Thoracic aorta (tissue), 2 donors: ENCODE measurements at regions not wholly inside any gene's neighbourhood (a gene's known extent, or its start where the extent isn't known, plus 50 kb on each side); places are given as distances from the start of the nearest gene placed in this dataset.

ENCODE experiments used
- ATAC-seq: fragments of 150-250 bp; one replicate; pipeline ENCODE4 v1.8.0; 2017; ENCODE audit warnings: low read depth; ENCODE audit not compliant: insufficient number of reproducible peaks, low FRiP score
- DNase-seq: peaks from one replicate; pipeline ENCODE4 v3.0.0-alpha.2; 2020; ENCODE audit warnings: low spot score
- H3K27ac ChIP-seq, 2 donors: fragments of 200-600 bp; sonication (generic); 1 replicate in 1 of 2; 2 replicates in 1 of 2; pipeline ENCODE4 v1.5.1; 2016; ENCODE audit warnings: mild to moderate bottlenecking in 2 of 2, moderate library complexity in 2 of 2
- H3K27me3 ChIP-seq: fragments of 200-600 bp; sonication (generic); replicated peaks from 2 replicates; pipeline ENCODE4 v1.6.0; 2016; ENCODE audit warnings: mild to moderate bottlenecking; ENCODE audit not compliant: insufficient read depth
- H3K36me3 ChIP-seq: fragments of 200-600 bp; sonication (generic); one replicate; pipeline ENCODE4 v1.5.1; 2016
- H3K4me1 ChIP-seq, 2 donors: fragments of 200-600 bp; sonication (generic); 1 replicate in 1 of 2; 2 replicates in 1 of 2; pipeline versions ENCODE4 v1.5.1 to v1.6.0; 2016; ENCODE audit warnings: low read depth in 2 of 2, mild to moderate bottlenecking in 1 of 2; ENCODE audit not compliant: control insufficient read depth in 1 of 2
- H3K4me3 ChIP-seq: fragments of 200-600 bp; sonication (generic); 2 replicates; pipeline ENCODE4 v1.5.1; 2016; ENCODE audit warnings: mild to moderate bottlenecking
- H3K9me3 ChIP-seq: fragments of 200-600 bp; sonication (generic); 2 replicates; pipeline ENCODE4 v1.5.1; 2016
- CTCF ChIP-seq: fragments of 200-600 bp; sonication (generic); IDR thresholded peaks from one replicate; pipeline ENCODE4 v1.5.1; 2019; ENCODE audit warnings: antibody characterized with exemption

- TF ChIP-seq CTCF: no peak
- Histone ChIP-seq H3K4me1 (no peaks in the 10 kb centered on the region), H3K4me3 (no peak overlapping the region), H3K9me3 (no peaks in the 10 kb centered on the region), H3K27ac (no peak overlapping the region), H3K36me3 (no peaks in the 10 kb centered on the region), H3K27me3 (no peaks in the 10 kb centered on the region)
- no peak for ATAC-seq
- no peak for DNase-seq
Observed at GRCh38 chr16:48942996-48943395, 333.0 kb upstream of the N4BP1 start.

- H3K27me3 ChIP-seq: no peaks in the 10 kb centered on the region
- H3K4me3 ChIP-seq: no peak overlapping the region
- no peak for DNase-seq
- H3K9me3 ChIP-seq: no peaks in the 10 kb centered on the region
- no peak for TF ChIP-seq CTCF
- H3K4me1 ChIP-seq: no peaks in the 10 kb centered on the region
- H3K27ac ChIP-seq: no peak overlapping the region
- H3K36me3 ChIP-seq: no peaks in the 10 kb centered on the region
- ATAC-seq: no peak
Observed at GRCh38 chr16:48936811-48937210, 326.8 kb upstream of the N4BP1 start.

- Histone ChIP-seq H3K4me1 (no peaks in the 10 kb centered on the region), H3K9me3 (no peaks in the 10 kb centered on the region), H3K36me3 (no peaks in the 10 kb centered on the region), H3K27me3 (no peaks in the 10 kb centered on the region), H3K4me3 (no peak overlapping the region), H3K27ac (no peak overlapping the region)
- TF ChIP-seq CTCF: no peak
- no peak for DNase-seq
- no peak for ATAC-seq
Observed at GRCh38 chr16:48932216-48932855, 322.4 kb upstream of the N4BP1 start.

GRCh38 chr16:48930951-48931553 is 321.1 kb upstream of the N4BP1 start:
- H3K36me3 ChIP-seq: no peaks in the 10 kb centered on the region
- no peaks in the 10 kb centered on the region for H3K9me3 ChIP-seq
- no peak for TF ChIP-seq CTCF
- no peaks in the 10 kb centered on the region for H3K27me3 ChIP-seq
- no peak overlapping the region for H3K4me3 ChIP-seq
- H3K27ac ChIP-seq: no peak overlapping the region
- H3K4me1 ChIP-seq: no peaks in the 10 kb centered on the region
- DNase-seq (no peak), ATAC-seq (no peak)

GRCh38 chr16:48919791-48920190 is 309.8 kb upstream of the N4BP1 start:
- TF ChIP-seq CTCF: no peak
- ATAC-seq: no peak
- H3K27ac ChIP-seq: no peak overlapping the region

More at GRCh38 chr16:48919791-48920190, 309.8 kb upstream of the N4BP1 start:
- DNase-seq: no peak
- H3K4me1 ChIP-seq: no peaks in the 10 kb centered on the region
- no peak overlapping the region for H3K4me3 ChIP-seq
- H3K27me3 ChIP-seq: no peaks in the 10 kb centered on the region
- no peaks in the 10 kb centered on the region for H3K36me3 ChIP-seq
- H3K9me3 ChIP-seq: no peaks in the 10 kb centered on the region
